Heart right ventricle (tissue), 16 donors: ENCODE measurements at regions not wholly inside any gene's neighbourhood (a gene's known extent, or its start where the extent isn't known, plus 50 kb on each side); places are given as distances from the start of the nearest gene placed in this dataset.

Experiments used
- ATAC-seq, 8 donors: fragments of 200-7000 bp; cut with Tn5 transposase; one replicate each; pipeline ENCODE4 v1.9.1; 2020; ENCODE audit warnings: mild to moderate bottlenecking in 8 of 8, moderate library complexity in 8 of 8, moderate number of reproducible peaks in 1 of 8
- DNase-seq, 2 donors: peaks; one replicate each; pipeline ENCODE4 v3.0.0-alpha.2; 2020
- H3K27ac ChIP-seq, 10 donors: fragments of 200-600 bp; sonication (generic) in 2 of 10; one replicate each; pipeline versions ENCODE4 v1.5.0 to v1.8.0; 2020 to 2022; ENCODE audit warnings: mild to moderate bottlenecking in 3 of 10
- H3K27me3 ChIP-seq, 7 donors: fragments of 200-600 bp; one replicate each; pipeline ENCODE4 v1.8.0; 2021 to 2022; ENCODE audit warnings: mild to moderate bottlenecking in 2 of 7
- H3K36me3 ChIP-seq, 9 donors: fragments of 200-600 bp; sonication (generic) in 1 of 9; one replicate each; pipeline versions ENCODE4 v1.5.0 to v1.8.0; 2020 to 2022; ENCODE audit warnings: mild to moderate bottlenecking in 2 of 9
- H3K4me1 ChIP-seq, 9 donors: fragments of 200-600 bp; sonication (generic) in 1 of 9; one replicate each; pipeline versions ENCODE4 v1.5.0 to v1.8.0; 2020 to 2022; ENCODE audit warnings: mild to moderate bottlenecking in 4 of 9
- H3K4me3 ChIP-seq, 10 donors: fragments of 200-600 bp; sonication (generic) in 2 of 10; one replicate each; pipeline versions ENCODE4 v1.5.0 to v1.8.0; 2020 to 2022; ENCODE audit warnings: mild to moderate bottlenecking in 7 of 10, moderate library complexity in 2 of 10
- H3K9me3 ChIP-seq, 11 donors: fragments of 200-600 bp in 10 of 11; sonication (generic) in 2 of 11; one replicate each; pipeline versions ENCODE4 v1.5.0 to v1.8.0; 2013 to 2022; ENCODE audit warnings: mild to moderate bottlenecking in 2 of 11, control low read depth in 1 of 11, moderate library complexity in 1 of 11
- WGBS, 2 donors: extraction: QIAGEN DNeasy Blood & Tissue Kit; methylation state at CpG; one replicate each; pipeline ENCODE4 v1.1.7; 2013; ENCODE audit warnings: inconsistent platforms in 1 of 2; 5-methylcytosine and 5-hydroxymethylcytosine counted together
- intact Hi-C, 10 donors: fragments of 100-400 bp; cut with DNase I; formaldehyde crosslinking; loops; one replicate each; pipeline versions ENCODE4 v1.11.1 to v1.14.2; 2022
- TF ChIP-seq, protein P1 (sequence below), 9 donors: fragments of 200-600 bp; sonication (generic) in 2 of 9; IDR thresholded peaks; one replicate each; pipeline versions ENCODE4 v1.5.0 to v1.8.0; 2021 to 2022; ENCODE audit warnings: antibody characterized with exemption in 9 of 9, mild to moderate bottlenecking in 5 of 9, moderate library complexity in 1 of 9
- donor health status: Arrhythmogenic right ventricular cardiomyopathy.
- donor health status: ischemic (EF 13 %, LVEDD 7.1; RV severe dilation, severe dysfunction).
- donor health status: healthy with polysubstance abuse.
- donor health status: DM: no; HTN: yes; CAD: no.
- donor health status: DM: no; HTN: no; CAD: no.
- donor health status: ischemic (EF 25% LVEDD 6.9; RV normal size, moderate dysfunction).
- donor health status: ischemic (EF 25% LVEDD 5.7; RV mildly dilated, moderate dysfunction).
- donor health status: healthy.
- donor health status: DM: yes; HTN: yes; CAD: no.
- donor health status: Ischemic cardiomyopathy.
- donor health status: ischemic (EF 35%, LVEDD 5.7; RV mildly dilated, moderate dysfunction).
- donor health status: nonischemic (EF 11% LVEDD 7.7; RV severe dilation, severe dysfunction).
- donor health status: DM: yes; HTN: yes; CAD: no.
- donor health status: PGD.
- donor health status: ischemic (EF 29% LVEDD 5.4; RV normal size, mild dysfunction).
- donor health status: nonischemic (EF 23%, LVEDD 6.1; RV moderate dilation, normal function).

DNA sequence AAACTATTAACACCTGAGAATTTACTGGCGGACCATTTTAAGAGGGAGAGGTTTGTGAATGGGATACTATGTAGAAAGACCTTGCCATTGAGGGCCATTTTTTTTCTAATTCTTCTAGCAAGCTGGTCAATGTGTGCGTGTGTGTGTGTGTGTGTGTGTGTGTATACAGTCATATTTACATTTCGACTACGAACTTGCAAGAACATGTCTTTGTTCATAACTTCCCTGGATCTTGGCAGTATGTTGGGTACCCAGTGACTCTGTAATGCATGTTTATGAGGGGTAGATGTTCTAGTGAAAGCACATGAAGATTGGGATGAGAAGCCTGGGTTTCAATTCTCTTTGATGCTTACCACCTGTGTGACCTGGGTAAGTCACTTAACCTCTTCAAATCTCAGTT, 133.6 kb downstream of the UBE2E3 start:
- Histone ChIP-seq H3K36me3 (no peaks in the 10 kb centered on the region), H3K27ac (no peak overlapping the region), H3K9me3 (no peaks in the 10 kb centered on the region), H3K4me1 (no peaks in the 10 kb centered on the region), H3K27me3 (no peaks in the 10 kb centered on the region), H3K4me3 (no peak overlapping the region)
- ATAC-seq (no peak), DNase-seq (no peak)
- TF ChIP-seq, protein P1, sequence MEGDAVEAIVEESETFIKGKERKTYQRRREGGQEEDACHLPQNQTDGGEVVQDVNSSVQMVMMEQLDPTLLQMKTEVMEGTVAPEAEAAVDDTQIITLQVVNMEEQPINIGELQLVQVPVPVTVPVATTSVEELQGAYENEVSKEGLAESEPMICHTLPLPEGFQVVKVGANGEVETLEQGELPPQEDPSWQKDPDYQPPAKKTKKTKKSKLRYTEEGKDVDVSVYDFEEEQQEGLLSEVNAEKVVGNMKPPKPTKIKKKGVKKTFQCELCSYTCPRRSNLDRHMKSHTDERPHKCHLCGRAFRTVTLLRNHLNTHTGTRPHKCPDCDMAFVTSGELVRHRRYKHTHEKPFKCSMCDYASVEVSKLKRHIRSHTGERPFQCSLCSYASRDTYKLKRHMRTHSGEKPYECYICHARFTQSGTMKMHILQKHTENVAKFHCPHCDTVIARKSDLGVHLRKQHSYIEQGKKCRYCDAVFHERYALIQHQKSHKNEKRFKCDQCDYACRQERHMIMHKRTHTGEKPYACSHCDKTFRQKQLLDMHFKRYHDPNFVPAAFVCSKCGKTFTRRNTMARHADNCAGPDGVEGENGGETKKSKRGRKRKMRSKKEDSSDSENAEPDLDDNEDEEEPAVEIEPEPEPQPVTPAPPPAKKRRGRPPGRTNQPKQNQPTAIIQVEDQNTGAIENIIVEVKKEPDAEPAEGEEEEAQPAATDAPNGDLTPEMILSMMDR (IDR thresholded peaks at IDR 0.05), result no peak
- 93% methylated on average over 4 of the region's 4 CpGs for WGBS, 2 donors
- intact Hi-C loops, result no loop called here

- no peaks in the 10 kb centered on the region for H3K9me3 ChIP-seq
- ATAC-seq (no peak), DNase-seq (no peak)
- no peaks in the 10 kb centered on the region for H3K4me1 ChIP-seq
- H3K4me3 ChIP-seq, result no peak overlapping the region
- H3K27ac ChIP-seq, result no peak overlapping the region
- H3K36me3 ChIP-seq, result no peaks in the 10 kb centered on the region
- TF ChIP-seq, protein P1 (IDR thresholded peaks at IDR 0.05), result no peak
- H3K27me3 ChIP-seq, result no peaks in the 10 kb centered on the region
- intact Hi-C loops, result no loop called here
- WGBS, 2 donors, result 83 to 89% methylated on average over 1 of the region's 1 CpG
Measured at GRCh38 chr2:181116261-181116660, 135.9 kb downstream of the UBE2E3 start.

- no peaks in the 10 kb centered on the region for H3K9me3 ChIP-seq
- intact Hi-C loops, result no loop called here
- DNase-seq (no peak), ATAC-seq (no peak)
- H3K27me3 ChIP-seq, result no peaks in the 10 kb centered on the region
- TF ChIP-seq, protein P1 (IDR thresholded peaks at IDR 0.05), result no peak
- no peak overlapping the region for H3K27ac ChIP-seq
- H3K36me3 ChIP-seq, result no peaks in the 10 kb centered on the region
- H3K4me1 ChIP-seq, result no peaks in the 10 kb centered on the region
- no peak overlapping the region for H3K4me3 ChIP-seq
Measured at GRCh38 chr2:181117206-181117925, 137.0 kb downstream of the UBE2E3 start.

DNA sequence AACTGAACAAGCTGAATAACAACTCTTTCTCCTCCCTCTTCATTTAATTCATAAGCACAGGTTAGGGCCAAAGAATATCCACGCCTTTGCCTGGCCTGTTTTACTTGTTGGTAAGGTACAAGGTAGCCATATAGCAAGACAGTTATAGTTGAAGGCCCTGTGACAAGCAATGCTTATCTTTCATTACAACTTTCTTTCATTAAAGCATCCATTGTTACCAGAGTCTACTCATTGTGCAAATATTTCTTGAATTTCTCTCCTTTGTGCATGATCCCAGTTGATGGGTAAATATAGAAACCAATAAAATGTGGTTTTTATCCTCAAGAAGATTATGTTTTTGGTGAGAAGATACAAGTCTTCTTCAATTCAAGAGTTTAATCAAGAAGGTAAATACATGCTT, 140.2 kb downstream of the UBE2E3 start:
- Histone ChIP-seq H3K27me3 (no peaks in the 10 kb centered on the region), H3K4me3 (no peak overlapping the region), H3K27ac (no peak overlapping the region), H3K36me3 (no peaks in the 10 kb centered on the region), H3K9me3 (no peaks in the 10 kb centered on the region), H3K4me1 (peaks cover 0 to 11% (median 0%) of the 10 kb centered on the region in 9 donors)
- DNase-seq, result no peak
- TF ChIP-seq, protein P1 (IDR thresholded peaks at IDR 0.05), result no peak
- 83 to 92% methylated on average over 1 of the region's 1 CpG for WGBS, 2 donors
- ATAC-seq, result no peak
- intact Hi-C loops, result no loop called here
